DND-41 (cell line): ENCODE measurements at regions not wholly inside any gene's neighbourhood (a gene's known extent, or its start where the extent isn't known, plus 50 kb on each side); places are given as distances from the start of the nearest gene placed in this dataset.

Experiments
- ATAC-seq: fragments of 200-7000 bp; cut with Tn5 transposase; 3 replicates; pipeline ENCODE4 v1.9.1; 2021; ENCODE audit warnings: low read depth; ENCODE audit not compliant: insufficient read depth
- DNase-seq: peaks from one replicate; pipeline ENCODE4 v3.0.0-alpha.2; 2020
- H2AFZ ChIP-seq: 2 replicates; pipeline ENCODE4 v1.6.0; 2012; ENCODE audit warnings: low read depth, low read length
- H3K27ac ChIP-seq: 2 replicates; pipeline ENCODE4 v1.5.1; 2012; ENCODE audit warnings: low read length, inconsistent platforms
- H3K27me3 ChIP-seq: fragments of 200-600 bp; sonication (generic); 2 replicates; pipeline ENCODE4 v1.6.0; 2012; ENCODE audit warnings: low read length, mild to moderate bottlenecking, inconsistent platforms; ENCODE audit not compliant: insufficient read depth, poor library complexity
- H3K36me3 ChIP-seq: 2 replicates; pipeline ENCODE4 v1.5.1; 2012; ENCODE audit warnings: low read length, inconsistent platforms; ENCODE audit not compliant: insufficient read depth
- H3K4me1 ChIP-seq: 2 replicates; pipeline ENCODE4 v1.5.1; 2012; ENCODE audit warnings: mild to moderate bottlenecking, low read length; ENCODE audit not compliant: insufficient read depth
- H3K4me2 ChIP-seq: 2 replicates; pipeline ENCODE4 v1.6.0; 2012; ENCODE audit warnings: mild to moderate bottlenecking, moderate library complexity, low read length, inconsistent platforms; ENCODE audit not compliant: insufficient read depth
- H3K4me3 ChIP-seq, 2 experiments: fragments of 200-600 bp in 1 of 2; shearing (Covaris generic) in 1 of 2; 2 replicates each; pipeline ENCODE4 v1.5.1; 2012 to 2016; ENCODE audit warnings: inconsistent platforms in 2 of 2, low read length in 2 of 2, mild to moderate bottlenecking in 2 of 2, low read depth in 1 of 2, moderate library complexity in 1 of 2
- H3K79me2 ChIP-seq: 2 replicates; pipeline ENCODE4 v1.6.0; 2012; ENCODE audit warnings: low read length, inconsistent platforms; ENCODE audit not compliant: insufficient read depth
- H3K9ac ChIP-seq: 2 replicates; pipeline ENCODE4 v1.6.0; 2012; ENCODE audit warnings: low read depth, mild to moderate bottlenecking, inconsistent platforms, low read length, moderate library complexity
- H3K9me3 ChIP-seq: 2 replicates; pipeline ENCODE4 v1.5.1; 2012; ENCODE audit warnings: low read length, moderate library complexity, mild to moderate bottlenecking, inconsistent platforms; ENCODE audit not compliant: insufficient read depth, severe bottlenecking
- H4K20me1 ChIP-seq: 2 replicates; pipeline ENCODE4 v1.6.0; 2012; ENCODE audit warnings: low read length; ENCODE audit not compliant: insufficient read depth
- CTCF ChIP-seq: IDR thresholded peaks from 2 replicates; pipeline ENCODE4 v1.5.1; 2012; ENCODE audit warnings: borderline replicate concordance, low read length, moderate library complexity, mild to moderate bottlenecking; ENCODE audit not compliant: poor library complexity, severe bottlenecking; ENCODE audit errors: extremely low read depth
- EZH2 ChIP-seq: IDR thresholded peaks from 3 replicates; pipeline ENCODE4 v1.6.1; 2012; ENCODE audit warnings: borderline replicate concordance, low read depth, mild to moderate bottlenecking, moderate library complexity, low read length, inconsistent platforms; ENCODE audit not compliant: severe bottlenecking

GRCh38 chr1:232310541-232310940 lies 319.4 kb downstream of the SIPA1L2 start:
- Histone ChIP-seq H3K27ac (no peak overlapping the region), H3K27me3 (peaks cover 3% of the 10 kb centered on the region), H3K9ac (no peak overlapping the region), H3K9me3 (no peaks in the 10 kb centered on the region), H3K4me2 (no peak overlapping the region), H3K79me2 (no peaks in the 10 kb centered on the region), H3K36me3 (no peaks in the 10 kb centered on the region), H2AFZ (no peak overlapping the region), H3K4me1 (no peaks in the 10 kb centered on the region), H3K4me3 (no peak overlapping the region), H4K20me1 (no peaks in the 10 kb centered on the region)
- TF ChIP-seq EZH2, result no peak
- no peak for TF ChIP-seq CTCF
- no peak for ATAC-seq
- DNase-seq, result no peak

- ATAC-seq, result no peak
- Histone ChIP-seq H3K27me3 (peaks cover 3% of the 10 kb centered on the region), H3K9ac (no peak overlapping the region), H2AFZ (no peak overlapping the region), H4K20me1 (no peaks in the 10 kb centered on the region), H3K4me1 (no peaks in the 10 kb centered on the region), H3K4me2 (no peak overlapping the region), H3K9me3 (no peaks in the 10 kb centered on the region), H3K36me3 (no peaks in the 10 kb centered on the region), H3K4me3 (no peak overlapping the region), H3K27ac (no peak overlapping the region), H3K79me2 (no peaks in the 10 kb centered on the region)
- TF ChIP-seq EZH2 (no peak), CTCF (no peak)
- no peak for DNase-seq
Measured at GRCh38 chr1:232308616-232309015, 321.3 kb downstream of the SIPA1L2 start.

- H2AFZ ChIP-seq, result no peak overlapping the region
- DNase-seq (no peak), ATAC-seq (no peak)
- H3K9me3 ChIP-seq, result no peaks in the 10 kb centered on the region
- H3K9ac ChIP-seq, result no peak overlapping the region
- no peaks in the 10 kb centered on the region for H3K4me1 ChIP-seq
- no peaks in the 10 kb centered on the region for H3K79me2 ChIP-seq
- no peaks in the 10 kb centered on the region for H3K36me3 ChIP-seq
- no peak overlapping the region for H3K27ac ChIP-seq
- no peak overlapping the region for H3K4me3 ChIP-seq
- TF ChIP-seq EZH2 (no peak), CTCF (no peak)
- peaks cover 3% of the 10 kb centered on the region for H3K27me3 ChIP-seq
- H3K4me2 ChIP-seq, result no peak overlapping the region
- H4K20me1 ChIP-seq, result no peaks in the 10 kb centered on the region
Measured at GRCh38 chr1:232307296-232308017, 322.5 kb downstream of the SIPA1L2 start.
